ENCODE measurements at regions not wholly inside any gene's neighbourhood (a gene's known extent, or its start where the extent isn't known, plus 50 kb on each side); places are given as distances from the start of the nearest gene placed in this dataset.

GRCh38 chr4:15182600-15183220, 180.4 kb downstream of the CPEB2 start:
- no peak for TF ChIP-seq CTCF (IDR thresholded peaks at IDR 0.05 in 8 of 11, conservative IDR thresholded peaks at IDR 0.05 in 3 of 11)
- TF ChIP-seq POLR2A (IDR thresholded peaks at IDR 0.05) = no peak
